ENCODE measurements at regions not wholly inside any gene's neighbourhood (a gene's known extent, or its start where the extent isn't known, plus 50 kb on each side); places are given as distances from the start of the nearest gene placed in this dataset.

GRCh38 chr20:57810511-57811373 is 100.9 kb upstream of the PMEPA1 start:
- Histone ChIP-seq H3K9me3 (ENCODE audit: control insufficient read depth, low read depth, low read length) (no peaks in the 10 kb centered on the region), H3K36me3 (ENCODE audit: control insufficient read depth, low read depth, low read length) (no peaks in the 10 kb centered on the region), H3K27ac (ENCODE audit: low read length) (no peak overlapping the region), H3K27me3 (ENCODE audit: control insufficient read depth, insufficient read depth, low read length) (no peaks in the 10 kb centered on the region), H3K4me1 (ENCODE audit: control insufficient read depth, low read depth, low read length) (peaks cover 15% of the 10 kb centered on the region), H3K9ac (ENCODE audit: low read length) (no peak overlapping the region), H3K4me3 (ENCODE audit: low read length) (no peak overlapping the region)

DNA sequence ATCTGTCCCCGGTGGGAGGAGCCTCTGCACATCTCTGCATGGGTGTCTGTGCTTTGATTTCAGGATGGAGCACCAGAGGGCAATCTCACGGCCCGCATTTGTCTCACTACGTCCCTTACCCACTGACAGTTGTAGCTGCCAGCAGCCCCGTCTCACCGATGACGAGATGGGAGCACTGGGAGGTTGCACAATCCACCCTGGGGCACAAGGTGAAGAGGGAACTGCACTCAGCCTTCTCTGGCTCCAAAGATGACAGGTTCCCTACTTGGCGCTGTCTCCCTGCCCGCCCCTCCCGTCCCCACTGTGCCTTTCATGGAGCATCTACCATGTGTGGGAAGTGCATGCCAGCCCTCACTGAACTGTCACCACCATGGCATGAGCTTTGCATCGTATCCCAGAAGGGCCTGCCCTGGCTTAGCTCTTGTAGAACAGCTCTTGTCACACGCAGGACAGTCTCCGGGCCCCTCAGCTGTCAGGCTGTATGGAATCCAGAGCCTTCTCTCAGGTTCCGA is 99.9 kb upstream of the PMEPA1 start:
- Histone ChIP-seq H3K27me3 (ENCODE audit: control insufficient read depth, insufficient read depth, low read length) (no peaks in the 10 kb centered on the region), H3K4me3 (ENCODE audit: low read length) (no peak overlapping the region), H3K36me3 (ENCODE audit: control insufficient read depth, low read depth, low read length) (no peaks in the 10 kb centered on the region)

DNA sequence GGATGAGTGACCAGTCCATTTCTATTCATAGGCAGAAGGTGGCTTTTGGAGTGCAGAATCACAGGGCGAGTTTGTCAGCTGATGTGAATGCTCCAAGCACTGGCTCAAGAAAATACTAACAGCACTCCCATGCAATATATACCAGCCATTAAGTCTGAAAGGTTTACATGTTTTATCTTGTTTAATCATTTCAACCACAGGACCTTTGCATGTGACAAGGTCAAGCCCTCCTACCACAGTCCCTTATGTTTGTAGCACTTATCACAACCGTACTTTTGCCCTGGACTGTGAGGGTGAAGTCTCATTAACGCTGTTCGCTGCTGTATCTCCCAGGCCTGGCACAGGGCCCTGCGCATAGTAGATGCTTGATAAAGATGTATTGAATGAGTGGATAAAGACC is 99.3 kb upstream of the PMEPA1 start:
- H3K9ac ChIP-seq (ENCODE audit: low read length): no peak overlapping the region
- peaks cover 15% of the 10 kb centered on the region for H3K4me1 ChIP-seq (ENCODE audit: control insufficient read depth, low read depth, low read length)
- no peak overlapping the region for H3K4me3 ChIP-seq (ENCODE audit: low read length)
- H3K36me3 ChIP-seq (ENCODE audit: control insufficient read depth, low read depth, low read length): no peaks in the 10 kb centered on the region
- no peak overlapping the region for H3K27ac ChIP-seq (ENCODE audit: low read length)
- no peaks in the 10 kb centered on the region for H3K9me3 ChIP-seq (ENCODE audit: control insufficient read depth, low read depth, low read length)
- H3K27me3 ChIP-seq (ENCODE audit: control insufficient read depth, insufficient read depth, low read length): no peaks in the 10 kb centered on the region

More for the DNA sequence above, 99.9 kb upstream of the PMEPA1 start:
- H3K9me3 ChIP-seq (ENCODE audit: control insufficient read depth, low read depth, low read length): no peaks in the 10 kb centered on the region
- no peak overlapping the region for H3K9ac ChIP-seq (ENCODE audit: low read length)
- no peak overlapping the region for H3K27ac ChIP-seq (ENCODE audit: low read length)
- peaks cover 15% of the 10 kb centered on the region for H3K4me1 ChIP-seq (ENCODE audit: control insufficient read depth, low read depth, low read length)

- H3K9me3 ChIP-seq (ENCODE audit: control insufficient read depth, low read depth, low read length): no peaks in the 10 kb centered on the region
- no peaks in the 10 kb centered on the region for H3K27me3 ChIP-seq (ENCODE audit: control insufficient read depth, insufficient read depth, low read length)
- H3K4me3 ChIP-seq (ENCODE audit: low read length): no peak overlapping the region
- H3K27ac ChIP-seq (ENCODE audit: low read length): no peak overlapping the region
- peaks cover 15% of the 10 kb centered on the region for H3K4me1 ChIP-seq (ENCODE audit: control insufficient read depth, low read depth, low read length)
- H3K9ac ChIP-seq (ENCODE audit: low read length): no peak overlapping the region
- no peaks in the 10 kb centered on the region for H3K36me3 ChIP-seq (ENCODE audit: control insufficient read depth, low read depth, low read length)
Measured at GRCh38 chr20:57808264-57809070, 98.7 kb upstream of the PMEPA1 start.

GRCh38 chr20:57807401-57808263 is 97.8 kb upstream of the PMEPA1 start:
- no peaks in the 10 kb centered on the region for H3K27me3 ChIP-seq (ENCODE audit: control insufficient read depth, insufficient read depth, low read length)
- H3K4me1 ChIP-seq (ENCODE audit: control insufficient read depth, low read depth, low read length): peaks cover 15% of the 10 kb centered on the region
- no peak overlapping the region for H3K4me3 ChIP-seq (ENCODE audit: low read length)
- H3K27ac ChIP-seq (ENCODE audit: low read length): no peak overlapping the region
- no peaks in the 10 kb centered on the region for H3K36me3 ChIP-seq (ENCODE audit: control insufficient read depth, low read depth, low read length)
- no peak overlapping the region for H3K9ac ChIP-seq (ENCODE audit: low read length)
- H3K9me3 ChIP-seq (ENCODE audit: control insufficient read depth, low read depth, low read length): no peaks in the 10 kb centered on the region

DNA sequence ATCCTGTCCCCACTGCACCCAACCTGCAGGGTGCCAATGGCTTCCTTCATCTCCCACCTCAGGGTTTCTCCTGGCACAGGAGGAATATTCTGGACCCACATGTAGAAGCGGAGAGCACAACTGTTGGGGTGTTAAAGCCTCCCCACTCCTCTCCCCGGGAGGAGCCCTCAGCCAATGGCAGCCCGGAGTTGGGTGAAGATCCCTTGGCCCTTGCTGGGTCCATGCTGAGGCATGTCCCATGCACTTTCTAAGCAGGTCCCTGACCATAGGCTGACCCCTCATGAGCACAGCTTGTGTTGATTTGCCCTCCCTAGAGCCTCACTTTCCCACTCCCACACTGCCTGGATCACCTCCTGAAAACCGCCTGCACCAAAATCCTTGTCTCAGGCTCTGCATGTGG is 97.2 kb upstream of the PMEPA1 start:
- H3K4me3 ChIP-seq (ENCODE audit: low read length): no peak overlapping the region
- no peaks in the 10 kb centered on the region for H3K36me3 ChIP-seq (ENCODE audit: control insufficient read depth, low read depth, low read length)
- no peak overlapping the region for H3K27ac ChIP-seq (ENCODE audit: low read length)
- H3K9ac ChIP-seq (ENCODE audit: low read length): no peak overlapping the region
- H3K27me3 ChIP-seq (ENCODE audit: control insufficient read depth, insufficient read depth, low read length): no peaks in the 10 kb centered on the region
- peaks cover 15% of the 10 kb centered on the region for H3K4me1 ChIP-seq (ENCODE audit: control insufficient read depth, low read depth, low read length)
- H3K9me3 ChIP-seq (ENCODE audit: control insufficient read depth, low read depth, low read length): no peaks in the 10 kb centered on the region

- Histone ChIP-seq H3K9me3 (ENCODE audit: control insufficient read depth, low read depth, low read length) (no peaks in the 10 kb centered on the region), H3K4me3 (ENCODE audit: low read length) (no peak overlapping the region), H3K27ac (ENCODE audit: low read length) (no peak overlapping the region), H3K4me1 (ENCODE audit: control insufficient read depth, low read depth, low read length) (peaks cover 13% of the 10 kb centered on the region), H3K36me3 (ENCODE audit: control insufficient read depth, low read depth, low read length) (no peaks in the 10 kb centered on the region), H3K9ac (ENCODE audit: low read length) (no peak overlapping the region), H3K27me3 (ENCODE audit: control insufficient read depth, insufficient read depth, low read length) (no peaks in the 10 kb centered on the region)
Measured at GRCh38 chr20:57806476-57806875, 96.7 kb upstream of the PMEPA1 start.

DNA sequence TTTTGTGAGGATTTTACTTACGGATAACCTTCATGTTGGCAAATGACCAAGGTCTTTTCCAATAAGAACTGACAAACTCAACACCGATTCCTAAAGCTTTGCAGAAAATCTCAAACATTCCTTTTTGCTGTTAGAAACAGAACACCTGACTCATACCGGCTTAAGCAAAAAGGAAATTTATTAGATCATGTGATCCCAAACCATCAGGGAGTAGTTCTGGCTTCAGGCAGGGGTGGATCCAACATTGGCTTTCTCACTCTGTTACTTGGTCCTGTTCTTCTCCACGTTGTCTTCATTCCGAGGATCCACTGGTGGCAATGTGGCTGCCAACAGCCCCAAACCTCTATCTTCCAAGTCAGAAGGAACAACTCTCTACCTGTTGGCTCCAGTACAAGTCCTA is 95.9 kb upstream of the PMEPA1 start:
- no peaks in the 10 kb centered on the region for H3K27me3 ChIP-seq (ENCODE audit: control insufficient read depth, insufficient read depth, low read length)
- H3K36me3 ChIP-seq (ENCODE audit: control insufficient read depth, low read depth, low read length): no peaks in the 10 kb centered on the region
- no peak overlapping the region for H3K9ac ChIP-seq (ENCODE audit: low read length)
- H3K4me1 ChIP-seq (ENCODE audit: control insufficient read depth, low read depth, low read length): peaks cover 6% of the 10 kb centered on the region
- H3K27ac ChIP-seq (ENCODE audit: low read length): no peak overlapping the region
- H3K9me3 ChIP-seq (ENCODE audit: control insufficient read depth, low read depth, low read length): no peaks in the 10 kb centered on the region
- no peak overlapping the region for H3K4me3 ChIP-seq (ENCODE audit: low read length)

- peaks cover 3% of the 10 kb centered on the region for H3K4me1 ChIP-seq (ENCODE audit: control insufficient read depth, low read depth, low read length)
- no peak overlapping the region for H3K4me3 ChIP-seq (ENCODE audit: low read length)
- H3K9ac ChIP-seq (ENCODE audit: low read length): no peak overlapping the region
- no peaks in the 10 kb centered on the region for H3K36me3 ChIP-seq (ENCODE audit: control insufficient read depth, low read depth, low read length)
- H3K27me3 ChIP-seq (ENCODE audit: control insufficient read depth, insufficient read depth, low read length): no peaks in the 10 kb centered on the region
- H3K9me3 ChIP-seq (ENCODE audit: control insufficient read depth, low read depth, low read length): no peaks in the 10 kb centered on the region
- H3K27ac ChIP-seq (ENCODE audit: low read length): no peak overlapping the region
Measured at GRCh38 chr20:57804470-57805250, 94.8 kb upstream of the PMEPA1 start.

GRCh38 chr20:57803508-57804005 is 93.7 kb upstream of the PMEPA1 start:
- no peak overlapping the region for H3K27ac ChIP-seq (ENCODE audit: low read length)

More at GRCh38 chr20:57803508-57804005, 93.7 kb upstream of the PMEPA1 start:
- H3K36me3 ChIP-seq (ENCODE audit: control insufficient read depth, low read depth, low read length): no peaks in the 10 kb centered on the region
- H3K27me3 ChIP-seq (ENCODE audit: control insufficient read depth, insufficient read depth, low read length): no peaks in the 10 kb centered on the region
- no peaks in the 10 kb centered on the region for H3K9me3 ChIP-seq (ENCODE audit: control insufficient read depth, low read depth, low read length)
- H3K4me1 ChIP-seq (ENCODE audit: control insufficient read depth, low read depth, low read length): peaks cover under 1% of the 10 kb centered on the region
- no peak overlapping the region for H3K9ac ChIP-seq (ENCODE audit: low read length)
- H3K4me3 ChIP-seq (ENCODE audit: low read length): no peak overlapping the region
